AG10803 (cell line): ENCODE measurements at regions not wholly inside any gene's neighbourhood (a gene's known extent, or its start where the extent isn't known, plus 50 kb on each side); places are given as distances from the start of the nearest gene placed in this dataset.

ENCODE experiments used
- DNase-seq: peaks from one replicate; pipeline ENCODE4 v3.0.0; 2010; ENCODE audit warnings: low read depth
- H3K4me3 ChIP-seq: 2 replicates; pipeline ENCODE4 v1.5.1; 2011; ENCODE audit warnings: mild to moderate bottlenecking, low read length, control low read depth
- CTCF ChIP-seq: conservative IDR thresholded peaks from 2 replicates; pipeline ENCODE4 v1.5.1; 2011; ENCODE audit warnings: mild to moderate bottlenecking, low read length, control low read depth, inconsistent platforms

DNA sequence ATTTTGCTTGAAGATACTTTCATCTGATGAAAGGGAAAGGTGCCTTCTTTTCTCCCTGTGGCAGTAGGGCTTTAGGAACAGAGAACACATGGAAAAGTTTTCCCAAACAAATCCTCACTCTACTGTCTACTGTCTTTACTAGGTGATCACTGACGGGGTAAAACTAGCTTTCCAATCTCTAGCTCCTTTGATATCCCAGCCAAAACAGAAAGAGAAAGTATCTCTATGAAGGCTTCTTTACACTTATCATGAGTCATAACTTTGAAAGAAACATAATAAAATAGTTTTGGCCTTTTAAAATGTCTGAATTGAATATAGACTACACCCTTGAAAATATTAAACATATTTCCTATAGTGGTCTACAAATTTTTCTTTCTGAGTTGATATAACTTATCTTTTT is 214.5 kb downstream of the DSEL start:
- TF ChIP-seq CTCF: no peak
- H3K4me3 ChIP-seq: no peak overlapping the region
- peak; percentile 3 for DNase-seq

DNA sequence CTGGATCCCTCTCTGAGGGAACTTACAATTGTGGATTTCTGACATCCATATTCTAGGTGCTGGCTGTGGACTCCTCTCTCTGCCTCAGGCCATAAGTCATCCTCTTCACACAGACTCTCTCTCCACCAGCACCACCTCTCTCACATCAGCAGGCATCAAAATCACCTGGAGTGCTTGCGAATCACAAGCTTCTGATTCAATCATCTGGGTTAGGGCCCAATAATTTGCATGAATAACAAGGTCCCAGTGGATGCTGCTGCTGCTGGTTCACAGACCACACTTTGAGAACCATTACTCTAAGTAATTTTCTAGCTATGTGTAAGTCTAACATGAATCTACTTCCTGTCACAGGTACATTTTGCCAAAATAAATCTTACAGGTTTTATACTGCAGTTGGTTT is 214.9 kb downstream of the DSEL start:
- DNase-seq: peak; percentile 1
- no peak overlapping the region for H3K4me3 ChIP-seq

DNA sequence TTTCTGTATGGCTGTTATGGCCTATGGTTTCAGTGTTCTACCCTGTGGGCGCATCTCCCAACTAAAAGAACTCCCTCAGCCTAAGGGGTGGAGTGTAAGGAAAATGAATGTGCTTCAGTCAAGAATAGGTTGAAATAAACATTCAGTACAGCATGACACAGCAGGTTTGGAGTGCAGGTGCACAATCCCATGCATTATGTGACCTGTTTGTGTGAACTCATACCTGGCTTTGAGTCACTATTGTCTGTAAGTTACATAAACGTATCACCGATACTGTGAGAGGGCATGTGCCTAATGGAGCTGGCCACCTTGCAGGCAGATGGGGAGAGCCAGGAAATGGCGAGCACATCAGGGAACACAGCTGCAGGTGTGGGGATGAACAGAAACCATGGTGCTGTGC is 216.0 kb downstream of the DSEL start:
- no peak for DNase-seq
- H3K4me3 ChIP-seq: no peak overlapping the region
- TF ChIP-seq CTCF: no peak

More for the DNA sequence above, 214.9 kb downstream of the DSEL start:
- no peak for TF ChIP-seq CTCF

- DNase-seq: no peak
- no peak for TF ChIP-seq CTCF
- H3K4me3 ChIP-seq: no peak overlapping the region
Observed at GRCh38 chr18:67292814-67293213, 223.7 kb downstream of the DSEL start.

DNA sequence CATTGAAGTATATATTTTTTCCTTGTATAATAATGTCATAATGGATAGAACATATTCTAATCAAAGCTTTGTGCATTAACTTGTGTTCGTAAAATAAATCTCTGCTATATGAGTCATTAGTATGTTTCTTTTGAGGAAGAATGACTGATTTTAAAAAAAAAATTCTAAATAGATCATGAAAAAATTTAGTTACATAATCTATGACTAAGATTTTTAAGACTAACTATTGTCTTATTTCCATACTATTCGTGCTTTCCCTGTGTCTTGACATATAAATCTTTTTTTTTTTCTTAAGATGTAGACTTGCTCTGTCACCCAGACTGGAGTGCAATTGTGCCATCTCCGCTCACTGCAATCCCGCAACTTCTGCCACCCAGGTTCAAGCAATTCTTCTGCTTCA is 226.1 kb downstream of the DSEL start:
- peak; percentile 6 for DNase-seq
- no peak overlapping the region for H3K4me3 ChIP-seq
- TF ChIP-seq CTCF: no peak

DNA sequence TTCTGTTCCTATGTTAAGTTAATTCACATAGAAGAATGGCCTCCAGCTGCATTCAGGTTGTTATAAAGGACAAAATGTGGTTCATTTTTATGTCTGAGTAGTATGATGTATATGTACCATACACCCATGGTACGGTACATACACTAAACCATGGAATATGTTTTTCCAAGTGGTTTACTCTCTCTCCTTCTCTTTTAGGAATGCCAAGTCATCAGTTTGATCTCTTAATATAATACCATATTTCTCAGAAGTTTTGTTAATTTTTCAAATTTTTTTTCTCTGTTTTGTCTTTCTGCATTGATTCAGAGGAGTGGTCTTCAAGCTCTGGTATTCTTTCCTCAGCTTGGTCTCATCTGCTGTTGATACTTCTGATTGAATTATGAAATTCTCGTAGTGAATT is 230.9 kb downstream of the DSEL start:
- TF ChIP-seq CTCF: no peak
- H3K4me3 ChIP-seq: no peak overlapping the region
- no peak for DNase-seq

GRCh38 chr18:67282796-67283195 is 233.7 kb downstream of the DSEL start:
- DNase-seq: peak; percentile 73
- TF ChIP-seq CTCF: no peak
- no peak overlapping the region for H3K4me3 ChIP-seq
